HG02943 (cell line): ENCODE measurements at regions not wholly inside any gene's neighbourhood (a gene's known extent, or its start where the extent isn't known, plus 50 kb on each side); places are given as distances from the start of the nearest gene placed in this dataset.
"Not testable (repeated sequence)": the region's sequence is repeated elsewhere in the genome, so short reads cannot be mapped to it uniquely, and the experiment has no call there.

ENCODE experiments used
- ATAC-seq: cut with Tn5 transposase; IDR thresholded peaks from one replicate; pipeline ENCODE4 v1.9.1; 2021; ENCODE audit warnings: mild to moderate bottlenecking, low read depth, moderate library complexity; ENCODE audit not compliant: unreplicated experiment

- no peak for ATAC-seq
Observed at GRCh38 chr7:46107610-46108217, 186.6 kb upstream of the IGFBP3 start.

DNA sequence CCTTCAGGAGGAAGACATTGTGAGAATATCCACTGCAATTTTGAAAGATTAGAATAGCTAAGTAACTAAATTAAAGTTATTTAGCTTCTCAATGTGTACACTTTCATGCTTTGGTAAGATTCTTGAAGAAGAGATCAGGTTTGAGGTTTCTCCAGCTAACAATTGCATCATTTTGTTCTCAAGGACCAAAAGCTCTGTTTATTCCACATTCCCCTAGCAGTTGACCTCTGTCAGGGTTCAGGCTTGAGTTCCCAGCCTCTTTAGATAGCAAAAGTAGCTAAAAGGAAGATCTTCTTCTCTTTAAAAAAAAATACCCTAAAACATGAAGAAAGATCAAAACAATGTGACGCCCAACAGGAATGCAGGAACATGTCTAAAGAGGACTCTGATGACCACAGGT is 179.4 kb upstream of the IGFBP3 start:
- no peak for ATAC-seq

GRCh38 chr7:46099076-46099475 is 178.0 kb upstream of the IGFBP3 start:
- no peak for ATAC-seq

- no peak for ATAC-seq
Observed at GRCh38 chr7:46091071-46091470, 170.0 kb upstream of the IGFBP3 start.

DNA sequence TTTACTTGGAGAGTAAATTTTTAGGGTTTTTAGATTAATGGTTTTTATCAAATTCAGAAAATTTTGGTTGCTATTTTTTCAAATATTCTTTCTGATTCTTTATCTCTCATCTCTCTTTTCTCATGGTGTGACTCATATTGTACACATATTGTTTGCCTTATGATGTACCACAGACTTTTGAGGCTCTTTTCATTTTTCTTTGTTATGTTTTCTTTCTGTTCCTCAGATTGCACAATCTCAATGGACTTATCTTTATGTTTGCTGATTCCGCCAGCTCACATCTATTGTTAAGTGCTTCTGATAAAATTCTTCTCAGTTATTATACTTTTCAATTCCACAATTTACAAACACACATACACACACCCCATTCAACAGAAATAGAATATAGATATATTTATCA is 168.2 kb upstream of the IGFBP3 start:
- no peak for ATAC-seq

- ATAC-seq = not testable (repeated sequence)
Observed at GRCh38 chr7:46088486-46088885, 167.4 kb upstream of the IGFBP3 start.

DNA sequence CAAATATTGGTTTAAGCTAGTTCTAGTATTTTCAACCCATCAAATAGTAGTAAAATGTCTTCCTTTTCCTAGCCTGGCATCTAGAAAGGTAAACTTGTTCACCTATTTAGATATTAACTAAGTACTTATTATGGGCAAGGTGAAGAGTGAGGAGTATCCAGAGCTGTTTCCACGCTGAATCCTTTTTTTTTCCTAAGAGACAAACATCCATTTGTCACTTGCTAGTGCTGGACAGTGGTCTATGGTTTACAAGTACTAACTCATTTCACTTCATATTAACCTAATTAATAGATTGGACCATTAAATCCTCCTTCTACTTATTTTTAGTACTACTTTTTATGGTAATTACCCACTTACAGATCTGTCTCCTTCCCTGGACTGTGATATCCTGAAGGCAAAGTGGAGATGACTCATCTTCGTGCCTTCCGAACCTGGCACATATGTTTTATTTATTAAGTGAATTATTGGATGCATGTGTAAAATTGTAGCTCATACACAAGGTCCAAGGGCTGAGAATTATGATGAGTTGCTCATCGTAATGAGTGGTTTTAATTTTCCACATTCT is 159.6 kb upstream of the IGFBP3 start:
- no peak for ATAC-seq

DNA sequence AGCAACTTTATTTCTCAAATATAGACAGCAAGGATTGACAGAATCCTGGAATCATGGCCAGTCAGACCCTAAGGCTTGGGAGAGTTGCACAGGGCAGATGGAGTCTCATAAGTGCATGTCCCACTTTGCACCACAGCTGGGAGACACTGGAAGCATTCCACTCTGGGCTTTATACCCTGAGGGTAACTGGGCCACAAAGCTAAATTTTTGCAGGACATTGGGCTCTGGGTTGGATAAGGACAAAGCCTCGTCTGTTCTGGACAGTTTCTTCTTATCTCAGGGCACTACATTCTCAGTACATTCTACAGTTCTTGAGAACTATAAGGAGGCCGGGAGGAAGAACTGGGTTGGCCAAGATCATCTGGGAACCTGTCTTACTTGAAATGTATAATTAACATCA is 158.3 kb upstream of the IGFBP3 start:
- ATAC-seq = no peak

GRCh38 chr7:46076527-46076926 is 155.5 kb upstream of the IGFBP3 start:
- ATAC-seq = no peak

GRCh38 chr7:46072722-46073121 is 151.7 kb upstream of the IGFBP3 start:
- ATAC-seq = no peak

- no peak for ATAC-seq
Observed at GRCh38 chr7:46071601-46072000, 150.5 kb upstream of the IGFBP3 start.

DNA sequence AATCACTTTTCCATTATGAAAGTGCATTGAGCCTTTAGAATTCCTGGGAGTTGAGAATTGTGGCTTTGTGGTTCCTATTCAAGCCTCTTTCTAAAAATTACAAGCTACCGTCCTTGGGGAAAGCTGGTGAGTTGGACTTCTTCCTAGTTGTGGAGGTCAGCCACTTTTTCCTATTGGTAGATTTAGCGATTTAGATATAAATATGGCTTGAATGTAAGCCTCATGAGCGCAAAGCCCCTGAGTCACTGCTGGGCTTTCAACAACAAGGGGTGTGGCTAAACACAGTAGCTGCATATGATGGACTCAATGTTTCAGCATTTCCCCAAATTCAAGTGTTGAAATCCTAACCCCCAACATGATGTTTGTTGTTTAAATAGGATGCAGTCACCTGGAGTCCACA is 150.0 kb upstream of the IGFBP3 start:
- ATAC-seq = no peak

DNA sequence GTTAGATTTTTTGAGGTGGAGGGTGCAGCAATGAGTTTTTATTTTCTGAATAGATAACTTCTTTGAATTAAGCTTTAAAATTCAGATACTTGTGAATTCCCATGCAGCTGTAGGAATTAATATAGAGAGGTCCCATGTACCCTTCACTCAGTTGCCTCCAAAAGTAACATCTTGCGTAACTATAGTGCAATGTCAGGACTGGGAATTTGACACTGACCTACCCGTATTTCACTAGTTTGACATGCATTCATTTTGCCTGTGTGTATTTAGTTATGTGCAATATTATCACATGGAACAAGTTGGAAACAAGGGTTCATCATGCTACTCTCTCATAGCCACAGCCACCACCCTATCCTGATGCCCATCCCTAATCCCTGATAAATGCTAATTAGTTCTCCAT is 147.1 kb upstream of the IGFBP3 start:
- ATAC-seq = no peak

DNA sequence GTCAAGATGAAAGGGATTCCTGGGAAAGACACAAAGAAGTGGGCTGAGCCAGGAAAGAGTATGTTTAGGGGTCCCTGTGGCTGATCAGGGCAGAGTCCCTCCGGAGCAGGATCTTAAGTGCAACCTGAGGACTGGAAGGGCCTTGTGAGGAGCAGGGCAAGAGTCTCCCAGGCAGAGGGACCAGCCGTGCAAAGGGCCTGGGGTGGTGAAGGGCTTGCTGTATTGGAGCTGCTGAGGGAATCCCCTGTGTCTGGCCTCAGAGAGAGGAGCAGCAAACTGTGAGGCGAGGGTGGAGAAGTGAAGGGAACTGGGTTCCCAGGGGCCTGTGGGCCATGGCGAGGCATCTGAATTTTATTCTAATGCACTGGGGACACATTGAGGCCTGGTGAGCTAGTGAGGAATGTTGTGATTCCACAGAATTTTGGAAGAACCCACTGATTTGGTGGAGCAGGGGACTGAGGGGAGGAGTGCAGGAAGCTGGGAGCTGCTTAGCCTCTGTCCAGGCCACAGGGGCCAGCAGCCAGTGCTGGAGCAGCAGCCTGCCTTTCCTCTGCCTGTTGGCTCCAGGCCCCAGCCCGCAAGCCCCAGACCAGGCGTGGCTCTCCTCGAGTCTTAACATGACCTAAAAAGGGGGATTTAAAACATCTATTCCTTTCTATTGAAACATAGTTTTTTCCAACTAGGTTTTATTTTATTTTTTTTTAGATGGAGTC is 138.4 kb upstream of the IGFBP3 start:
- ATAC-seq = no peak

DNA sequence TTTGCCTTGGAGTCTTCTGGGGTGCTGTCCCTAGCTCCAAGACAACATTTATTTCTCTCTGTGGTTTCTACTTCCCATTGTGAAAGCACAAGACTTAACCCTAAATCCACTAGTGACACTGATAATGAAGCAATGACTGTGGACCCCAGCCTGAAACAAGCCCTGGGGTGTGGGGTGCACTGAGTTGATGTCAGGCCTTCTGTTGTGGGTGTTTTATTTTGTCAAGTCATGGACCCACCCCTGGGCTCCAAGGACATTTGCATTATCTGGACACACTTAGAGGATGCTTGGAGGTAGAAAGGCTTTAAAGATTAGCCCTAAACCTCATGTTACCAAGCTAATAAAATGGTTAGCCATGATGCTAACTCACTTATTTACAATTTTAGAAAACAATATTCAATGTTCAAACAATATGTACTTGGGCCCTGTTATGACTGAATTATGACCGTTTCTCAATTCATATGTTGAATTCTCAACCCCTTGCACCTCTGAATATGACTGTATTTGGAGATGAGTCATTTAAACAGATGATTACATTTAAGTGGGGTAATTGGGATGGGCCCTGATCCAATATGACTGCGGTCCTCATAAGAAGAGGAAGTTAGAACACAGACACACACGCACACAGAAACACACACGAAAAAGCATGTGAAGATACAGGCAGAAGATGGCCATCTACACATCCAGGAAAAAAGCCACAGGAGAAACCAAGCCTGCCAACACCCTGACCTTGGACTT is 137.2 kb upstream of the IGFBP3 start:
- no peak for ATAC-seq

- ATAC-seq = no peak
Observed at GRCh38 chr7:46054915-46055314, 133.8 kb upstream of the IGFBP3 start.

- ATAC-seq = no peak
Observed at GRCh38 chr7:46054272-46054671, 133.2 kb upstream of the IGFBP3 start.

DNA sequence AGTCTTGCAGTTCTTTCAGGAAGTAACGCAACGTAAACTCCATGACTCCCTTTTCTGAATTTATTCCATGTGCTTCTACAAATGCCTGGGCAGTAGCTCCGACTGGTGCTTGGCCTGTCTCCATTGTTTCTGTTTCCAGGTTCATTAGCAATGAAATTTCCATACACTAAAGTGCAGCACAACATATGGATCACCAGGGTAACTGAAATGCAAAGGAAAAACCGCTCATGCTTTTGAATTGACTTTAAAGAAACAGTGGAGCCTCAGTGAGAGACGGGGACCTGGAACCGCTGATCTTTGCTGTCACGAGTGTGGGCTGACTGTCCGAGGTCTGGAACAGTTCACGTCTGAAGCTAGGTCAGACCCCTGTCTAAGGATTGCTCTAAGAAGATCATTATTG is 126.5 kb upstream of the IGFBP3 start:
- no peak for ATAC-seq

- not testable (repeated sequence) for ATAC-seq
Observed at GRCh38 chr7:46043338-46043737, 122.3 kb upstream of the IGFBP3 start.

GRCh38 chr7:46039813-46040212 is 118.7 kb upstream of the IGFBP3 start:
- not testable (repeated sequence) for ATAC-seq

GRCh38 chr7:46035166-46035565 is 114.1 kb upstream of the IGFBP3 start:
- ATAC-seq = no peak
